SK-N-SH treated with all-trans-retinoic acid at 6 μM for 48 hours (cell line): ENCODE measurements at regions not wholly inside any gene's neighbourhood (a gene's known extent, or its start where the extent isn't known, plus 50 kb on each side); places are given as distances from the start of the nearest gene placed in this dataset.

Source experiments
- BACH2 ChIP-seq: fragments of 250-450 bp; sonication (Bioruptor Pico); IDR thresholded peaks from 2 replicates; pipeline ENCODE4 v1.9.0; 2021; ENCODE audit warnings: mild to moderate bottlenecking, borderline replicate concordance
- CSDC2 ChIP-seq: fragments of 250-450 bp; sonication (Bioruptor Pico); IDR thresholded peaks from 2 replicates; pipeline ENCODE4 v1.5.0; 2020; ENCODE audit warnings: mild to moderate bottlenecking, moderate library complexity
- ESRRG ChIP-seq: fragments of 250-450 bp; sonication (Bioruptor Pico); IDR thresholded peaks from 2 replicates; pipeline ENCODE4 v1.6.1; 2021; ENCODE audit warnings: mild to moderate bottlenecking
- OSR1 ChIP-seq: fragments of 250-450 bp; sonication (Bioruptor Pico); IDR thresholded peaks from 2 replicates; pipeline ENCODE4 v1.8.0; 2022; ENCODE audit warnings: moderate library complexity, mild to moderate bottlenecking, inconsistent platforms
- SNAI2 ChIP-seq: fragments of 250-450 bp; sonication (Bioruptor Pico); IDR thresholded peaks from 2 replicates; pipeline ENCODE4 v1.5.0; 2020; ENCODE audit warnings: mild to moderate bottlenecking, moderate library complexity
- ZFP30 ChIP-seq: fragments of 450-650 bp; formaldehyde crosslinking; IDR thresholded peaks from 2 replicates; pipeline ENCODE4 v1.5.0; 2022; ENCODE audit warnings: mild to moderate bottlenecking, moderate library complexity
- ZNF565 ChIP-seq: fragments of 450-650 bp; formaldehyde crosslinking; conservative IDR thresholded peaks from 2 replicates; pipeline ENCODE4 v1.5.0; 2020; ENCODE audit warnings: low read depth, mild to moderate bottlenecking, moderate library complexity
- TF ChIP-seq, protein P1 (sequence below): fragments of 250-450 bp; sonication (Bioruptor Pico); IDR thresholded peaks from 2 replicates; pipeline ENCODE4 v1.5.1; 2020; ENCODE audit warnings: low read depth, mild to moderate bottlenecking, moderate library complexity

DNA sequence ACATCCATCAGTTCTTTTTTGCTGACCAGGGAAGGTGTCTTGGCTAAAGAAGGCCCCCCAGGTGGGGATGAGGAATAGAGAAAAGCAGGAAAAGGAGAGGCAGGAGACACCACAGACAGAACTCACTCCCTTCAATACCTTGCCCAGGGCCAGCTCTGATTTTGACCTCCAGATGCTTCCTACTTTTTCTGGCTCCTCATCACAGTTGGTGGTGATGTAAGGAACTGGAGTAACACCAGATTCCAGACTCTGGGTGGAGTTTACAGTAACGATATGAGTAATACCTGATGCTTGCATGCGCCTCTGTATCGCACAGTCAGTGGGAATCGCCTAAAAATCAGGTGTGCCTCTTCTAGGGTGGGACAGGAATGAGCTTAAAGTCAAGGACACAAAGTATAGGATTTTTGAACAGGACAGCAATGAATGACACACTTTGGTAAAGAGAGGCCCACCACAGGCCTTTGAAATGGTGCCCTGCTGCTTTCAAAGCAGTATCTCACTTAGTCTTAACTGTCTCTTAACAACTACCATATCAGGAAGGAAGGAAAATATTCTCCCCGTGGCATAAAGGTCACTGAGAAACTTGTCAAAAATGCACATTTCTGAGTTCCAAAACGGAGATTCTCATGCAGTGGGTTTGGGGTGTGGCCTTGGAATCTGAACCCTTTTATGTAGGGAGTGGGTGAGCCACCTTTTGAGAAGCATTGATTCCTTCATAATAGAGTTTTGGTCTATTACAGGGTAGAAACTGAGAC, 140.8 kb downstream of the SNX19 start:
- TF ChIP-seq CSDC2 (no peak), BACH2 (CRISPR knock-in tag) (no peak), ESRRG (CRISPR knock-in tag) (no peak), ZFP30 (no peak), SNAI2 (no peak), OSR1 (CRISPR knock-in tag) (no peak), ZNF565 (no peak)
- TF ChIP-seq, protein P1, sequence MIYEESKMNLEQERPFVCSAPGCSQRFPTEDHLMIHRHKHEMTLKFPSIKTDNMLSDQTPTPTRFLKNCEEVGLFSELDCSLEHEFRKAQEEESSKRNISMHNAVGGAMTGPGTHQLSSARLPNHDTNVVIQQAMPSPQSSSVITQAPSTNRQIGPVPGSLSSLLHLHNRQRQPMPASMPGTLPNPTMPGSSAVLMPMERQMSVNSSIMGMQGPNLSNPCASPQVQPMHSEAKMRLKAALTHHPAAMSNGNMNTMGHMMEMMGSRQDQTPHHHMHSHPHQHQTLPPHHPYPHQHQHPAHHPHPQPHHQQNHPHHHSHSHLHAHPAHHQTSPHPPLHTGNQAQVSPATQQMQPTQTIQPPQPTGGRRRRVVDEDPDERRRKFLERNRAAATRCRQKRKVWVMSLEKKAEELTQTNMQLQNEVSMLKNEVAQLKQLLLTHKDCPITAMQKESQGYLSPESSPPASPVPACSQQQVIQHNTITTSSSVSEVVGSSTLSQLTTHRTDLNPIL (CRISPR knock-in tag): no peak
